Mesodermal cell (in vitro differentiated cells): ENCODE measurements at regions not wholly inside any gene's neighbourhood (a gene's known extent, or its start where the extent isn't known, plus 50 kb on each side); places are given as distances from the start of the nearest gene placed in this dataset.

Experiments used
- H3K27ac ChIP-seq: 2 replicates; pipeline ENCODE4 v1.7.0; 2013; ENCODE audit warnings: mild to moderate bottlenecking, low read depth, low read length, moderate library complexity; ENCODE audit not compliant: severe bottlenecking
- H3K36me3 ChIP-seq: 2 replicates; pipeline ENCODE4 v1.7.1; 2013; ENCODE audit warnings: mild to moderate bottlenecking, low read length, moderate library complexity; ENCODE audit not compliant: control insufficient read depth, insufficient read depth
- H3K4me1 ChIP-seq: one replicate; pipeline ENCODE4 v1.7.1; 2013; ENCODE audit warnings: mild to moderate bottlenecking, low read length; ENCODE audit not compliant: insufficient read depth, control insufficient read depth, poor library complexity, severe bottlenecking
- H3K4me3 ChIP-seq: 2 replicates; pipeline ENCODE4 v1.7.0; 2013; ENCODE audit warnings: low read length, control low read depth, mild to moderate bottlenecking; ENCODE audit not compliant: insufficient read depth, poor library complexity, severe bottlenecking; ENCODE audit errors: extremely low read depth
- H3K9me3 ChIP-seq: 2 replicates; pipeline ENCODE4 v1.7.1; 2013; ENCODE audit warnings: mild to moderate bottlenecking, low read length, moderate library complexity; ENCODE audit not compliant: control insufficient read depth
- WGBS, 2 experiments: methylation state at CpG; one replicate each; pipeline ENCODE4 v1.1.5; 2013; ENCODE audit warnings: missing lambda C conversion rate in 2 of 2; ENCODE audit not compliant: insufficient coverage in 2 of 2; 5-methylcytosine and 5-hydroxymethylcytosine counted together

DNA sequence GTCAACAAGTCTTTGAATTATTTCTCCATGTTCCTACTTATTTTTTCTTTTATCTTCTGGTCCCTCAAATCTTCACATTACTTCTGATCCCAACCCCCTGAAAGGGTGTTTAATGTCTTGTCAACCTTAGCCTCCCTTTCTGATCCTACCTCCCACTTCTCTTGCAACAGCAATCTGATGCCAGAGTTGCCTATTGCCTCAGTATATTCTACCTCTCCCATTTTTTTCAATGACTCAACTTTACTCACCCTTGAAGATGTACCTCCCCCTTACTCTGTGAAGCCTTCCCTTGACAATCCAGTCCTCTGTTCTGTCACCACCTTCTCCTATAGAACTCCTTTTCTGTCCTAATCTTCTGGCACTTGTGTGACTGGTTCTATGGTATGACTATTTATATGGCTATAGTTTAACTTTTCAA lies 99.5 kb upstream of the CD55 start:
- Histone ChIP-seq H3K4me3 (no peak overlapping the region), H3K27ac (no peak overlapping the region), H3K4me1 (peaks cover 12% of the 10 kb centered on the region), H3K36me3 (no peaks in the 10 kb centered on the region), H3K9me3 (no peaks in the 10 kb centered on the region)

DNA sequence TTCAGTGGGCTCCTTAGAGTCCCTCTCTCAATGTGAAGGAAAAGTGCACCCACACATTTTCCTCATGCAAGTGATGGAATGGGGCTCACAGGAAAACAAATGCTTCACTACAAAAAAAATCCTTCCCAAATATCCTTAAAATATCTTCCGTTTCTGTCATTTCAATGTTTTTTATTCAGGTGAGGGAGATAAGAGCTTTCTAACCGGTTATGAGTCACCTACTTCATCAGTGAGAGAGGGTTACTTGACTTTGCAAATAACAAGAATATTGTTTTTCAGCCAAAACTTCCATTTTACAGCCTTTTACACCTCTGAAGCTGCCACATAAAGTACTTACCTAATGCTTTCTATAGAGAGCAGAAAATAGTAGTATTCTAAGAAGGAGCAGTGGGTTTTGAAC lies 98.3 kb upstream of the CD55 start:
- H3K4me3 ChIP-seq, result no peak overlapping the region
- no CpG with 5 or more reads among the region's 2 CpGs for WGBS, 2 experiments
- H3K36me3 ChIP-seq, result no peaks in the 10 kb centered on the region
- H3K4me1 ChIP-seq, result peaks cover 8% of the 10 kb centered on the region
- no peak overlapping the region for H3K27ac ChIP-seq
- H3K9me3 ChIP-seq, result no peaks in the 10 kb centered on the region

DNA sequence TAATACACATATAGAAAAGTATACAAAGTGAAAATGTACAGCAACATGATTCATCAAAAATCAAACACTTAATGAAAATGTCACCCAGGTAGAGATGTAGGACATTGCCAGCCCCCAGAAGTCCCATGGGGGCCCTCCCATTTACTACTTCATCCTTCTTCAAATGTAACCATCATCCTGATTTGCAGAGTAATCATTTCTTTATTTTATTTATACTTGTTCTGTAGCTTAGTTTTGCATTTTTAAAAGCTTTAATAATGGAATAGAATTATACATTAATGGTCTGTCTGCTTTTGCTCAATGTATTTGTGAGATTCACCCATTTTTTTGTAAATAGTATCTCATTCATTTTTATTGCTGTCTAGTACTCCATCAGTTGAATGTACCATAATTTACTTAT lies 96.8 kb upstream of the CD55 start:
- no peaks in the 10 kb centered on the region for H3K36me3 ChIP-seq

DNA sequence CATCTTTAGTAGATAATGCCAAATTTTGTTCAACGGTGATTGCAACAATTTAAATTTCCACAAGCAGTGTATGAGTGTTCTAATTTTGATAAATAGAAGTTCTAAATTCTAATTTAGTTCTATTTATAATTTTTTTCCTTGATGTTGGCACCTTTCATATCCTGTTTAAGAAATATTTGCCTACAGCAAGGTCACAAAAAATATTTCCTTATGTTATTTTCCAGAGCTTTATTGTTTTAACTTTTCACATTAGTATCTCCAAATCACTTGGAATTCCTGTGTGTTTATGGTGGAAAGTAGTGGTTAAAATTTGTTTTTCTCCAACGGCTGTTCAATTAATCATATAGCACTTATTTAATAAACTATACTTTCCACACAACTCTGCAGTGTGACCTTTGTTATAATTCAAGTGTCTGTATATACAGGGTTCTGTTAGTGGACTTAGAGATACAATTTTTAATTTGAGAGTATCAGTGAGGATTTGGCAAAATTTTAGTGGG lies 94.3 kb upstream of the CD55 start:
- WGBS, 2 experiments, result no CpG with 5 or more reads among the region's 2 CpGs
- H3K27ac ChIP-seq, result no peak overlapping the region
- no peak overlapping the region for H3K4me3 ChIP-seq
- no peaks in the 10 kb centered on the region for H3K4me1 ChIP-seq
- H3K9me3 ChIP-seq, result no peaks in the 10 kb centered on the region
- no peaks in the 10 kb centered on the region for H3K36me3 ChIP-seq

More for the DNA sequence above, 96.8 kb upstream of the CD55 start:
- Histone ChIP-seq H3K4me3 (no peak overlapping the region), H3K27ac (no peak overlapping the region), H3K4me1 (no peaks in the 10 kb centered on the region), H3K9me3 (no peaks in the 10 kb centered on the region)

DNA sequence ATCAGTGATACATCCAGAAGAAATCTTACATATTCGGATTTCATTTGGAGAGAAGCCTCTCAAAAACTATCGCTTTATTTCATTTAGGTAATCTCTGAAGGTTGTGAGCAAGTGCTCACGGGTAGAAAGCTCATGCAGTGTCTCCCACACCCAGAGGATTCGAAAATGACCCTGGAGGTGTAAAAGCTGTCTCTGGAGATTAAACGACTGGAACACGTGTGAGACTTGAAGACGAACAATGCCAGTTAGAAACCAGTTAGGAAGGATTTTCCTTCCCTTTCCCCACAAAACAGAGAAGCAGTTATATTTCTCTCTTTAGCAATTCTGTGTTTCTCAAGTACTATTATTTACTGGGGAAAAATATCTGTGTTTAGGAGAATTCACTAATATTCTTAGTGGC lies 92.5 kb upstream of the CD55 start:
- Histone ChIP-seq H3K4me1 (no peaks in the 10 kb centered on the region), H3K27ac (no peak overlapping the region), H3K4me3 (no peak overlapping the region), H3K9me3 (no peaks in the 10 kb centered on the region), H3K36me3 (no peaks in the 10 kb centered on the region)
- 87 to 93% methylated on average over 3 to 5 of the region's 7 CpGs for WGBS, 2 experiments

DNA sequence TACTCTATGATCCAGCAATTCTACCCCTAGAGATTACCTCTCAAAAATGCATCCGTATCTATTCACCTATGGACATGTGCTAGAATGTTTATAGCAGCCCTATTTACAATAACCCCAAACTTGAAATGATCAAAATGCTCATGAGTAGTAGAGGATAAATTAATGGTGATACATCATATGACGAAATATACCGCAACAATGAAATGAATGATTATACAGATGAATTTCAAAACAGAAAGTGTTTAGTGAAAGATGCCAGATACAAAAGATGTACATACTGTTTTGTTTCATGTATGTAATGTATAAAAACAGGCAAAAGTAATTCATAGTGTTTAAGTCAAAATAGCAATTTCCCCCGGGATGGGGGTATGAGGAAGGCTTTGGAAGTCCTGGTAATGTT lies 91.0 kb upstream of the CD55 start:
- WGBS, 2 experiments, result 95% methylated on average over 3 of the region's 4 CpGs; no CpG with 5 or more reads in 1 of the 2 experiments
- no peak overlapping the region for H3K27ac ChIP-seq
- H3K36me3 ChIP-seq, result no peaks in the 10 kb centered on the region
- no peaks in the 10 kb centered on the region for H3K4me1 ChIP-seq
- no peaks in the 10 kb centered on the region for H3K9me3 ChIP-seq
- no peak overlapping the region for H3K4me3 ChIP-seq

DNA sequence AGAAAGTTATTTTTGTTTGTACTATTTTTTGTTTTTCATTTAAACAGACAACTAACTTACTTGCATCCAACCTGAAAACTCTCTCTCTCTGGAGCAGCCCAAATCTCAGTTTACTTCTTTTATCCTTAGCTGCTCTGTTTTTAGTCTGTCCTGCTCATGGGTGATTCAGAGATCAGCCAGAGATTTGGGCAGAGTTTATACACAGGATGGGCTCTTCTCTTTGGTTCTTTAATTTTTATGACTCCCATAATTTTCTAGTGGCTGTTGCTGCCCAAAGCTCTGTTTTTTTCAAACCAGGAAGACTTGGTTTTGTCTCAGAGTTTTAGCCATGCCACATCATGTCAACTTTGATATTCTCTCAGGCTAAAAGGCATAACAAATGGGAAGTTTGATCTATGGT lies 86.8 kb upstream of the CD55 start:
- Histone ChIP-seq H3K4me3 (no peak overlapping the region), H3K4me1 (no peaks in the 10 kb centered on the region), H3K9me3 (no peaks in the 10 kb centered on the region), H3K27ac (no peak overlapping the region), H3K36me3 (no peaks in the 10 kb centered on the region)

DNA sequence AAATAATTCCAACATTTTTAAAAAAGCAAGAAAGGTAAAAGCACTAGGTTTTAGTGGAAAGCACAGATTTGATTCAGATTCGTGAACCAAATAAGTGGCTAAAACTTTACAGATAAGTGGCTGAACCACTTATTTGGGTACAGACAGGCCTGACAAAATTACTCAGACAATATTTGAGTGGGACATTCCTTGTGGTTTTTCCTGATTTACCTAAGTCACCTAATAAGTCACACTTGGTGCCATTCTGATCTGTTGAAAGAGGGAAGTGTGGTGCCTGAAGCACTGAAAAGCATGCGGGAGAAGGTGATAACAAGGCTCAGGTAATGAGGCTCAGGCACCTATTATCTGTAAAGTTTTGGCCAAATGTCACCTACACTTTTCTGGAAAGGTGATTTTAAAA lies 81.6 kb upstream of the CD55 start:
- H3K9me3 ChIP-seq, result no peaks in the 10 kb centered on the region
- peaks cover 34% of the 10 kb centered on the region for H3K4me1 ChIP-seq
- H3K27ac ChIP-seq, result no peak overlapping the region
- H3K36me3 ChIP-seq, result no peaks in the 10 kb centered on the region
- no peak overlapping the region for H3K4me3 ChIP-seq
- WGBS, 2 experiments, result 90 to 100% methylated on average over 2 of the region's 2 CpGs

DNA sequence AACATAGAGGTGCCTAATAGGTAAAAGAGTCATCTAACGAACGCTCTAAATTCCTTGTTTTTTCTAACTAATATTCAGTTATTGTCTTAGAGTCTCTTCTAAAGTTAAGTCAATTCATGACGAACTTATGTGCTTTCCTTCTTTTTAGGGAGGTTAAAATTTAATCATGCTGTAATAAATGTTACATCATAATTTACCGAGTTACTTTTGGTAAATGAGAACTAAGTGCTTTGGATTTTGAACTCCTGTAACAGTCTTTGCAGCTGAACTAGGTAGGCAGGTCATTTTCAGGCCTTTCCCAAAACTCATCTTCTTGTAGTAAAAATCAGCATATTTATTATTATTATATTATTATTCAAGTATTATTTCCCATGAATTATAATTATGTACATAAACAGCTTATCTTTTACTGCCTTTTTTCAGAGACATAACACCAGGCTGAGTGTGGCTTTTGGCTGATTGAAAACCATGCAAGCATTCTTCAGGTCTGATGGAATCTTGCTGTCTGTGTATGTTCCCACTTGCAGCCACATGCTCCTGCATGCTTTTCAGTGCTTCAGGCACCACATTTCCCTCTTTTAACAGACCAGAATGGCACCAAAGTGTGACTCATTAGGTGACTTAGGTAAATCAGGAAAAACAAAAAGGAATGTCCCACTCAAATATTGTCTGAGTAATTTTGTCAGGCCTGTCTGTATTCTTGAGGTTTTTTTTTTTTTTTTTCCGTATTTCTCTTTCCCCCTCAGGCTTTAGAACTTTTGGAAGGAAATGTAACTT lies 81.0 kb upstream of the CD55 start:
- Histone ChIP-seq H3K9me3 (no peaks in the 10 kb centered on the region), H3K27ac (peak overlapping the region; percentile 70), H3K4me1 (peaks cover 34% of the 10 kb centered on the region), H3K36me3 (no peaks in the 10 kb centered on the region), H3K4me3 (no peak overlapping the region)
- no CpG with 5 or more reads among the region's 5 CpGs for WGBS, 2 experiments

DNA sequence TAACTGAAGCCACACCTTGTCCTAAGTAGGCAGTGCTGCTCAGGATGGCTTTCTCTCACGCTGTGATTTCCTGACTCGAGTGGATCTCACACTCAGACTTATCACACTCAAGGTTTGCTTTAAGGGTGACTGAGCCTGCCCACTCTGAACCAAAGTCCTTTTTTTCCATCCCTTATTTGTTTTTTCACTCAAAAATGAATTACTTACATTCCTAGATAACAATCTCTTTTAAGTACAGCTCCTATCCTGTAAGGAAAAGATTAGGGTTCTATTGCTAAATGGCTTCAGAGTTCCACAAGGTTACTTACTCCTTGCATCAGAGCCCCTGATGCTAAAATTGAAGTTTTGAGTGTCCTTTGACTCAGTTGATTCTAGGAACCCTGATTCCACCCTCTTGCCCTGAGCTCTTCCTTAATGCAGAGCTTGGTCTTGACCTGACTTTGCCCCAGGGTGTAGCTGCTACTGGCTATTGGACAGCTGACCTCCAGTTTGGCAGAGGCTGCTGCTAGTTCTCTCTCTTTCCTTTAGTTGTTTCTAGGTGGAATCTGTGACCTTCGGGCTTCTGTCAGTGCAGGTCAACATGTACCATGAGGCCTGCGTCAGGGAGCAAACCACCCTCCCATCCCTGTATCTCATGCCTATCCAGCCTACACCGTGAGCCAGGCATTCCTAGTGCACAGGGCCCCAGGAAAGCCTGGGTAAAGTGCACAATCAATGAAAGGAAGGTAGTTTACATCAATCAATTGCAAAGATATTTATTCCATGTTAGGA lies 80.1 kb upstream of the CD55 start:
- no peaks in the 10 kb centered on the region for H3K9me3 ChIP-seq
- no peaks in the 10 kb centered on the region for H3K36me3 ChIP-seq
- H3K4me1 ChIP-seq, result peaks cover 34% of the 10 kb centered on the region
- H3K27ac ChIP-seq, result peak overlapping the region; percentile 70
- H3K4me3 ChIP-seq, result no peak overlapping the region
- WGBS, 2 experiments, result 71 to 86% methylated on average over 3 of the region's 5 CpGs
